HepG2 (cell line): ENCODE measurements at regions not wholly inside any gene's neighbourhood (a gene's known extent, or its start where the extent isn't known, plus 50 kb on each side); places are given as distances from the start of the nearest gene placed in this dataset.

ENCODE experiments used
- CSRNP1 ChIP-seq: sonication (generic); formaldehyde crosslinking; IDR thresholded peaks from 2 replicates; pipeline ENCODE4 v1.8.1; 2023; ENCODE audit warnings: mild to moderate bottlenecking, missing genetic modification reagents
- GPBP1L1 ChIP-seq: sonication (generic); formaldehyde crosslinking; IDR thresholded peaks from 2 replicates; pipeline ENCODE4 v1.5.0; 2020; ENCODE audit warnings: mild to moderate bottlenecking, missing genetic modification reagents
- MLLT10 ChIP-seq: sonication (generic); formaldehyde crosslinking; IDR thresholded peaks from 2 replicates; pipeline ENCODE4 v1.4.0; 2020; ENCODE audit warnings: missing genetic modification reagents
- NFIB ChIP-seq: sonication (generic); formaldehyde crosslinking; IDR thresholded peaks from 2 replicates; pipeline ENCODE4 v1.9.0; 2021; ENCODE audit warnings: missing genetic modification reagents, mild to moderate bottlenecking, borderline replicate concordance
- PITX1 ChIP-seq: sonication (generic); formaldehyde crosslinking; IDR thresholded peaks from 2 replicates; pipeline ENCODE4 v1.5.1; 2020; ENCODE audit warnings: mild to moderate bottlenecking, missing genetic modification reagents
- POLR2AphosphoS5 ChIP-seq: IDR thresholded peaks from 2 replicates; pipeline ENCODE4 v1.6.1; 2012; ENCODE audit warnings: low read depth, low read length
- PPARG ChIP-seq: conservative IDR thresholded peaks from 2 replicates; pipeline ENCODE4 v1.6.1; 2016; ENCODE audit warnings: missing biosample characterization, missing genetic modification reagents
- TOPORS ChIP-seq: sonication (generic); formaldehyde crosslinking; IDR thresholded peaks from 2 replicates; pipeline ENCODE4 v1.8.0; 2023; ENCODE audit warnings: mild to moderate bottlenecking, missing genetic modification reagents
- ZBTB4 ChIP-seq: sonication (generic); formaldehyde crosslinking; IDR thresholded peaks from 2 replicates; pipeline ENCODE4 v1.4.0; 2020; ENCODE audit warnings: missing genetic modification reagents, mild to moderate bottlenecking, borderline replicate concordance
- ZNF101 ChIP-seq: sonication (generic); formaldehyde crosslinking; IDR thresholded peaks from 2 replicates; pipeline ENCODE4 v1.4.0; 2020; ENCODE audit warnings: mild to moderate bottlenecking, low read depth, missing genetic modification reagents, borderline replicate concordance
- ZNF121 ChIP-seq: sonication (generic); formaldehyde crosslinking; IDR thresholded peaks from 2 replicates; pipeline ENCODE4 v1.5.0; 2020; ENCODE audit warnings: mild to moderate bottlenecking, missing genetic modification reagents
- ZNF501 ChIP-seq: sonication (generic); formaldehyde crosslinking; IDR thresholded peaks from 2 replicates; pipeline ENCODE4 v1.5.1; 2020; ENCODE audit warnings: mild to moderate bottlenecking, moderate library complexity, missing genetic modification reagents
- ZNF556 ChIP-seq: sonication (generic); formaldehyde crosslinking; IDR thresholded peaks from 2 replicates; pipeline ENCODE4 v1.4.0; 2020; ENCODE audit warnings: mild to moderate bottlenecking, missing genetic modification reagents, borderline replicate concordance
- ZNF644 ChIP-seq: IDR thresholded peaks from 2 replicates; pipeline ENCODE4 v1.6.1; 2016; ENCODE audit warnings: low read depth
- TF ChIP-seq, protein P1 (sequence below): sonication (generic); formaldehyde crosslinking; IDR thresholded peaks from 2 replicates; pipeline ENCODE4 v1.8.0; 2022; ENCODE audit warnings: missing genetic modification reagents, mild to moderate bottlenecking, inconsistent platforms, borderline replicate concordance
- TF ChIP-seq, protein P2 (sequence below): sonication (generic); formaldehyde crosslinking; conservative IDR thresholded peaks from 2 replicates; pipeline ENCODE4 v1.4.0; 2020; ENCODE audit warnings: missing genetic modification reagents
- TF ChIP-seq, protein P3 (sequence below): sonication (generic); formaldehyde crosslinking; IDR thresholded peaks from 2 replicates; pipeline ENCODE4 v1.8.1; 2023; ENCODE audit warnings: mild to moderate bottlenecking, inconsistent platforms, moderate library complexity, missing genetic modification reagents, borderline replicate concordance
- TF ChIP-seq, protein P4 (sequence below): sonication (generic); IDR thresholded peaks from 2 replicates; pipeline ENCODE4 v1.6.1; 2016; ENCODE audit warnings: low read depth, borderline replicate concordance

DNA sequence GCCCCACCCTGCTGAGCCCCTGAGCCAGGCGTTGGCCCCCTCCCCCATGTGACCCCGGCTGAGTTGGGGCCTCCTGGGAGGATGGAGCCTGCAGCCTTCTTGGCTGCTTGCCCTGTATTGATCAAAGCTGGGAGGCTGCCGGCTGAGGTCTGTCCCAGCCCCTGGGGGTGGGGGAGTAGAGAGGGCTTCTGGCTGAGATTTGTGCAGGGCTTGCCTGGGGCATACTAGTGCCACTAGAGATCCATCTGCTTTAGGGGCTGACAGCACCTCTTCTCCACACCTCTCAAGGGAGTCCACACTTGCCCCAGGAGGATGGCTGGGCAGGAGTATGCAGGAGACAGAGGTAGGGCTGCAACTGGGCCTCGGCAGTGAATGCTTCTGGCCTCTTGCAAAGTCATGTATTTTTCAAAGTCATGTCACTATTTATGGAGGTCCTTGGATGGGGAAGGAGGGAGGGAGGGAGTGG is 53.6 kb upstream of the SSBP3 start (continued):
- TF ChIP-seq POLR2AphosphoS5: no peak
- TF ChIP-seq, protein P1, sequence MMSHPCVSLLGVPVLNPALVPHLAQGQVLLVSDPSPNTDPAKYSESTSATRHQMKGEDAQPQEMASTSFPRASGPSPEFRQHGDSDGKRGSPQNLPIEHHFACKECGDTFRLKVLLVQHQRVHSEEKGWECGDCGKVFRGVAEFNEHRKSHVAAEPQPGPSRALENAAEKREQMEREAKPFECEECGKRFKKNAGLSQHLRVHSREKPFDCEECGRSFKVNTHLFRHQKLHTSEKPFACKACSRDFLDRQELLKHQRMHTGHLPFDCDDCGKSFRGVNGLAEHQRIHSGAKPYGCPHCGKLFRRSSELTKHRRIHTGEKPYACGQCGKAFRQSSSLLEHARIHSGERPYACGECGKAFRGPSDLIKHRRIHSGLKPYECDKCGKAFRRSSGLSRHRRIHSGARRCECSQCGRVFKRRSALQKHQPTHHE (CRISPR knock-in tag): no peak
- no peak for TF ChIP-seq CSRNP1 (CRISPR knock-in tag)
- no peak for TF ChIP-seq NFIB (CRISPR knock-in tag)
- no peak for TF ChIP-seq ZNF556 (CRISPR knock-in tag)
- TF ChIP-seq GPBP1L1 (CRISPR knock-in tag): no peak
- no peak for TF ChIP-seq ZNF121
- TF ChIP-seq, protein P2, sequence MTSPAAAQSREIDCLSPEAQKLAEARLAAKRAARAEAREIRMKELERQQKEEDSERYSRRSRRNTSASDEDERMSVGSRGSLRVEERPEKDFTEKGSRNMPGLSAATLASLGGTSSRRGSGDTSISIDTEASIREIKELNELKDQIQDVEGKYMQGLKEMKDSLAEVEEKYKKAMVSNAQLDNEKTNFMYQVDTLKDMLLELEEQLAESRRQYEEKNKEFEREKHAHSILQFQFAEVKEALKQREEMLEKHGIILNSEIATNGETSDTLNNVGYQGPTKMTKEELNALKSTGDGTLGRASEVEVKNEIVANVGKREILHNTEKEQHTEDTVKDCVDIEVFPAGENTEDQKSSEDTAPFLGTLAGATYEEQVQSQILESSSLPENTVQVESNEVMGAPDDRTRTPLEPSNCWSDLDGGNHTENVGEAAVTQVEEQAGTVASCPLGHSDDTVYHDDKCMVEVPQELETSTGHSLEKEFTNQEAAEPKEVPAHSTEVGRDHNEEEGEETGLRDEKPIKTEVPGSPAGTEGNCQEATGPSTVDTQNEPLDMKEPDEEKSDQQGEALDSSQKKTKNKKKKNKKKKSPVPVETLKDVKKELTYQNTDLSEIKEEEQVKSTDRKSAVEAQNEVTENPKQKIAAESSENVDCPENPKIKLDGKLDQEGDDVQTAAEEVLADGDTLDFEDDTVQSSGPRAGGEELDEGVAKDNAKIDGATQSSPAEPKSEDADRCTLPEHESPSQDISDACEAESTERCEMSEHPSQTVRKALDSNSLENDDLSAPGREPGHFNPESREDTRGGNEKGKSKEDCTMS (CRISPR knock-in tag): no peak
- TF ChIP-seq ZNF101: no peak
- no peak for TF ChIP-seq ZBTB4
- no peak for TF ChIP-seq PPARG (CRISPR knock-in tag)
- TF ChIP-seq, protein P3, sequence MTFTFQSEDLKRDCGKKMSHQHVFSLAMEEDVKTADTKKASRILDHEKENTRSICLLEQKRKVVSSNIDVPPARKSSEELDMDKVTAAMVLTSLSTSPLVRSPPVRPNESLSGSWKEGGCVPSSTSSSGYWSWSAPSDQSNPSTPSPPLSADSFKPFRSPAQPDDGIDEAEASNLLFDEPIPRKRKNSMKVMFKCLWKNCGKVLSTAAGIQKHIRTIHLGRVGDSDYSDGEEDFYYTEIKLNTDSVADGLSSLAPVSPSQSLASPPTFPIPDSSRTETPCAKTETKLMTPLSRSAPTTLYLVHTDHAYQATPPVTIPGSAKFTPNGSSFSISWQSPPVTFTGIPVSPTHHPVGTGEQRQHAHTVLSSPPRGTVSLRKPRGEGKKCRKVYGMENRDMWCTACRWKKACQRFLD (CRISPR knock-in tag): no peak
- TF ChIP-seq ZNF501: no peak
- TF ChIP-seq, protein P4, sequence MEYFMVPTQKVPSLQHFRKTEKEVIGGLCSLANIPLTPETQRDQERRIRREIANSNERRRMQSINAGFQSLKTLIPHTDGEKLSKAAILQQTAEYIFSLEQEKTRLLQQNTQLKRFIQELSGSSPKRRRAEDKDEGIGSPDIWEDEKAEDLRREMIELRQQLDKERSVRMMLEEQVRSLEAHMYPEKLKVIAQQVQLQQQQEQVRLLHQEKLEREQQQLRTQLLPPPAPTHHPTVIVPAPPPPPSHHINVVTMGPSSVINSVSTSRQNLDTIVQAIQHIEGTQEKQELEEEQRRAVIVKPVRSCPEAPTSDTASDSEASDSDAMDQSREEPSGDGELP: peak; percentile 38; the same call in 1 of the 2 replicates
- TF ChIP-seq ZNF644 (CRISPR knock-in tag): no peak
- no peak for TF ChIP-seq MLLT10 (CRISPR knock-in tag)
- no peak for TF ChIP-seq PITX1
- TF ChIP-seq TOPORS (CRISPR knock-in tag): no peak
